HG03571 (cell line): ENCODE measurements at regions not wholly inside any gene's neighbourhood (a gene's known extent, or its start where the extent isn't known, plus 50 kb on each side); places are given as distances from the start of the nearest gene placed in this dataset.

Experiments
- ATAC-seq: cut with Tn5 transposase; IDR thresholded peaks from one replicate; pipeline ENCODE4 v1.9.1; 2021; ENCODE audit not compliant: unreplicated experiment

- peak; percentile 67 for ATAC-seq
Measured at GRCh38 chr11:128367573-128367972, 219.8 kb downstream of the ETS1 start.

- ATAC-seq = no peak
Measured at GRCh38 chr11:128365044-128365443, 222.3 kb downstream of the ETS1 start.

GRCh38 chr11:128361451-128362020, 225.8 kb downstream of the ETS1 start:
- ATAC-seq = no peak

- ATAC-seq = no peak
Measured at GRCh38 chr11:128359515-128359914, 227.8 kb downstream of the ETS1 start.

- ATAC-seq = no peak
Measured at GRCh38 chr11:128357073-128357472, 230.3 kb downstream of the ETS1 start.

GRCh38 chr11:128355558-128355957, 231.8 kb downstream of the ETS1 start:
- ATAC-seq = no peak

GRCh38 chr11:128354476-128354875, 232.9 kb downstream of the ETS1 start:
- ATAC-seq = no peak

GRCh38 chr11:128351168-128351567, 236.2 kb downstream of the ETS1 start:
- no peak for ATAC-seq

GRCh38 chr11:128349650-128350299, 237.6 kb downstream of the ETS1 start:
- no peak for ATAC-seq

- no peak for ATAC-seq
Measured at GRCh38 chr11:128346804-128347203, 240.6 kb downstream of the ETS1 start.

GRCh38 chr11:128345316-128345715, 242.0 kb downstream of the ETS1 start:
- ATAC-seq = no peak

- no peak for ATAC-seq
Measured at GRCh38 chr11:128343870-128344269, 243.5 kb downstream of the ETS1 start.

- no peak for ATAC-seq
Measured at GRCh38 chr11:128343135-128343514, 244.2 kb downstream of the ETS1 start.

GRCh38 chr11:128342511-128343134, 244.7 kb downstream of the ETS1 start:
- peak; percentile 86 for ATAC-seq

- ATAC-seq = no peak
Measured at GRCh38 chr11:128341280-128342248, 245.8 kb downstream of the ETS1 start.

GRCh38 chr11:128339792-128340191, 247.6 kb downstream of the ETS1 start:
- no peak for ATAC-seq

GRCh38 chr11:128338811-128339210, 248.5 kb downstream of the ETS1 start:
- no peak for ATAC-seq

- no peak for ATAC-seq
Measured at GRCh38 chr11:128336203-128336602, 251.2 kb downstream of the ETS1 start.

GRCh38 chr11:128335729-128336128, 251.6 kb downstream of the ETS1 start:
- no peak for ATAC-seq

GRCh38 chr11:128334311-128335044, 252.9 kb downstream of the ETS1 start:
- no peak for ATAC-seq

GRCh38 chr11:128331317-128331716, 256.0 kb downstream of the ETS1 start:
- no peak for ATAC-seq
